Mesenchymal stem cell (in vitro differentiated cells and primary cell): ENCODE measurements at regions not wholly inside any gene's neighbourhood (a gene's known extent, or its start where the extent isn't known, plus 50 kb on each side); places are given as distances from the start of the nearest gene placed in this dataset.
"Not testable (repeated sequence)": the region's sequence is repeated elsewhere in the genome, so short reads cannot be mapped to it uniquely, and the experiment has no call there.

Experiments used
- DNase-seq: peaks from one replicate; pipeline ENCODE4 v3.0.0-alpha.2; 2013
- H2AFZ ChIP-seq: one replicate; pipeline ENCODE4 v1.6.1; 2013; ENCODE audit warnings: low read depth, mild to moderate bottlenecking, control low read depth, inconsistent platforms, low read length, moderate library complexity
- H2AK5ac ChIP-seq: 2 replicates; pipeline ENCODE4 v1.6.1; 2013; ENCODE audit warnings: low read length, moderate library complexity, mild to moderate bottlenecking, inconsistent platforms; ENCODE audit not compliant: severe bottlenecking
- H2BK120ac ChIP-seq: one replicate; pipeline ENCODE4 v1.6.1; 2013; ENCODE audit warnings: low read depth, mild to moderate bottlenecking, inconsistent platforms, low read length, moderate library complexity
- H2BK12ac ChIP-seq, 2 experiments: one replicate each; pipeline ENCODE4 v1.6.1; 2013; ENCODE audit warnings: inconsistent platforms in 2 of 2, low read length in 2 of 2, mild to moderate bottlenecking in 2 of 2, moderate library complexity in 2 of 2, control low read depth in 1 of 2
- H2BK15ac ChIP-seq: one replicate; pipeline ENCODE4 v1.6.1; 2013; ENCODE audit warnings: mild to moderate bottlenecking, low read depth, inconsistent platforms; ENCODE audit not compliant: poor library complexity, severe bottlenecking
- H2BK5ac ChIP-seq: 2 replicates; pipeline ENCODE4 v1.6.1; 2013; ENCODE audit warnings: low read depth, mild to moderate bottlenecking, low read length, control low read depth, inconsistent platforms; ENCODE audit not compliant: poor library complexity, severe bottlenecking
- H3K14ac ChIP-seq, 2 experiments: one replicate each; pipeline ENCODE4 v1.6.1; 2013; ENCODE audit warnings: inconsistent platforms in 2 of 2, low read length in 2 of 2, control low read depth in 1 of 2, mild to moderate bottlenecking in 1 of 2, moderate library complexity in 1 of 2
- H3K18ac ChIP-seq, 2 experiments: one replicate each; pipeline ENCODE4 v1.6.1; 2013; ENCODE audit warnings: inconsistent platforms in 2 of 2, low read length in 2 of 2, control low read depth in 1 of 2, low read depth in 1 of 2, mild to moderate bottlenecking in 1 of 2
- H3K23ac ChIP-seq, 2 experiments: one replicate each; pipeline ENCODE4 v1.6.1; 2013; ENCODE audit warnings: inconsistent platforms in 2 of 2, low read length in 2 of 2, mild to moderate bottlenecking in 2 of 2, moderate library complexity in 2 of 2, control low read depth in 1 of 2
- H3K27ac ChIP-seq: 2 replicates; pipeline ENCODE4 v1.5.1; 2013; ENCODE audit warnings: mild to moderate bottlenecking, moderate library complexity, low read length, control low read depth, inconsistent platforms; ENCODE audit not compliant: poor library complexity, severe bottlenecking
- H3K27me3 ChIP-seq, 2 experiments: 2 replicates each; pipeline versions ENCODE4 v1.6.1 to v1.7.0; 2013; ENCODE audit warnings: low read length in 2 of 2, mild to moderate bottlenecking in 2 of 2, moderate library complexity in 2 of 2, control low read depth in 1 of 2, inconsistent platforms in 1 of 2; ENCODE audit not compliant: control insufficient read depth in 1 of 2, insufficient read depth in 1 of 2
- H3K36me3 ChIP-seq, 2 experiments: 2 replicates each; pipeline versions ENCODE4 v1.6.1 to v1.7.0; 2013; ENCODE audit warnings: low read length in 2 of 2, control low read depth in 1 of 2, inconsistent platforms in 1 of 2, low read depth in 1 of 2, mild to moderate bottlenecking in 1 of 2; ENCODE audit not compliant: insufficient read depth in 2 of 2, control insufficient read depth in 1 of 2
- H3K4ac ChIP-seq, 2 experiments: one replicate each; pipeline ENCODE4 v1.6.1; 2013; ENCODE audit warnings: inconsistent platforms in 2 of 2, low read length in 2 of 2, mild to moderate bottlenecking in 2 of 2, moderate library complexity in 2 of 2, control low read depth in 1 of 2, low read depth in 1 of 2
- H3K4me1 ChIP-seq: 2 replicates; pipeline ENCODE4 v1.6.1; 2013; ENCODE audit warnings: low read depth, low read length, control low read depth; ENCODE audit not compliant: control insufficient read depth, insufficient read depth
- H3K4me2 ChIP-seq: 2 replicates; pipeline ENCODE4 v1.6.1; 2013; ENCODE audit warnings: low read length, mild to moderate bottlenecking, inconsistent platforms; ENCODE audit not compliant: poor library complexity, severe bottlenecking
- H3K4me3 ChIP-seq, 2 experiments: 2 replicates each; pipeline versions ENCODE4 v1.5.1 to v1.7.0; 2013; ENCODE audit warnings: low read length in 2 of 2, mild to moderate bottlenecking in 2 of 2, control low read depth in 1 of 2, low read depth in 1 of 2; ENCODE audit not compliant: insufficient read depth in 1 of 2
- H3K79me1 ChIP-seq: replicated peaks from 2 replicates; pipeline ENCODE4 v1.6.1; 2013; ENCODE audit warnings: mild to moderate bottlenecking, control low read depth, low read length, inconsistent platforms; ENCODE audit not compliant: poor library complexity, severe bottlenecking
- H3K9ac ChIP-seq: 2 replicates; pipeline ENCODE4 v1.7.0; 2013; ENCODE audit warnings: mild to moderate bottlenecking, low read length, moderate library complexity
- H3K9me3 ChIP-seq: 2 replicates; pipeline ENCODE4 v1.7.0; 2013; ENCODE audit warnings: mild to moderate bottlenecking, low read length; ENCODE audit not compliant: control insufficient read depth
- H4K8ac ChIP-seq: one replicate; pipeline ENCODE4 v1.6.1; 2013; ENCODE audit warnings: inconsistent platforms, mild to moderate bottlenecking, low read length, moderate library complexity
- H4K91ac ChIP-seq: one replicate; pipeline ENCODE4 v1.6.1; 2013; ENCODE audit warnings: mild to moderate bottlenecking, low read length, inconsistent platforms
- WGBS: methylation state at CpG from one replicate; pipeline ENCODE4 v1.1.7; 2013; ENCODE audit warnings: mixed read lengths; 5-methylcytosine and 5-hydroxymethylcytosine counted together

DNA sequence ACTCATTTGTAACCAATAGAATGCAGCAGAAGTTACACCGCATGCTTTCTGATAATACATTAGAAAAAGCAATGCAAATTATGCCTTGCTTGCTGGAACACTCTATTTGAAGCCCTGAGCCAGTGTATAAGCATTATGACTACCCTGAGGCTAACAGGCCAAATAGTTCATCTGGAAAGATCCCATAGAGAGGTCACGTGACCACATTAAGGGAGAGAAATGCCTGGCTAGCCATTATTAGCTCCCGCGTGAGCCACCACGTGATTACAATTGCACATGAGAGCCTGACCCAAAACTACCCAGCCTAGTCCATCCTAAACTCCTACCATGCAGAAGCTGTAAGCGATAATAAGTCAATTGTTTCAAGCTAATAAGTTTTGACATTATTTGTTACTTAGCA lies 472.9 kb upstream of the GALNTL6 start:
- Histone ChIP-seq H3K4me2 (no peak overlapping the region), H3K9me3 (peaks cover 7% of the 10 kb centered on the region), H2AFZ (no peak overlapping the region), H3K36me3 (no peaks in the 10 kb centered on the region), H3K4ac (no peak overlapping the region), H3K4me1 (no peaks in the 10 kb centered on the region), H2BK12ac (no peak overlapping the region), H3K14ac (no peak overlapping the region), H3K23ac (no peak overlapping the region), H4K8ac (no peak overlapping the region), H4K91ac (no peak overlapping the region), H2AK5ac (no peak overlapping the region), H3K27ac (no peak overlapping the region), H3K9ac (no peak overlapping the region), H3K27me3 (no peaks in the 10 kb centered on the region), H3K18ac (no peak overlapping the region), H2BK5ac (no peak overlapping the region), H3K79me1 (no peaks in the 10 kb centered on the region), H2BK15ac (no peak overlapping the region), H2BK120ac (no peak overlapping the region), H3K4me3 (no peak overlapping the region)
- 94% methylated on average over 5 of the region's 6 CpGs for WGBS
- DNase-seq, result no peak

GRCh38 chr4:171334549-171334948 lies 478.7 kb upstream of the GALNTL6 start:
- H2AFZ ChIP-seq, result no peak overlapping the region
- H3K4me1 ChIP-seq, result no peaks in the 10 kb centered on the region
- no peak overlapping the region for H3K18ac ChIP-seq
- no peaks in the 10 kb centered on the region for H3K27me3 ChIP-seq
- no peak overlapping the region for H2BK5ac ChIP-seq
- no peak overlapping the region for H4K8ac ChIP-seq
- no peak overlapping the region for H3K4ac ChIP-seq
- no peak overlapping the region for H4K91ac ChIP-seq
- H3K23ac ChIP-seq, result no peak overlapping the region
- no peak overlapping the region for H2AK5ac ChIP-seq
- no peak for DNase-seq
- no peak overlapping the region for H3K9ac ChIP-seq
- H2BK12ac ChIP-seq, result no peak overlapping the region
- 75% methylated on average over 4 of the region's 4 CpGs for whole genome bisulfite sequencing
- H2BK15ac ChIP-seq, result no peak overlapping the region
- peaks cover 36% of the 10 kb centered on the region for H3K9me3 ChIP-seq
- H3K27ac ChIP-seq, result no peak overlapping the region
- no peak overlapping the region for H2BK120ac ChIP-seq
- no peak overlapping the region for H3K4me2 ChIP-seq
- no peak overlapping the region for H3K14ac ChIP-seq
- no peaks in the 10 kb centered on the region for H3K79me1 ChIP-seq
- no peaks in the 10 kb centered on the region for H3K36me3 ChIP-seq
- no peak overlapping the region for H3K4me3 ChIP-seq

GRCh38 chr4:171308661-171309060 lies 504.5 kb upstream of the GALNTL6 start:
- no peak overlapping the region for H3K4me2 ChIP-seq
- no peak overlapping the region for H3K27ac ChIP-seq
- H2AFZ ChIP-seq, result no peak overlapping the region
- no peaks in the 10 kb centered on the region for H3K4me1 ChIP-seq
- no peak overlapping the region for H3K23ac ChIP-seq
- DNase-seq, result no peak
- H2BK15ac ChIP-seq, result no peak overlapping the region
- H3K4me3 ChIP-seq, result no peak overlapping the region
- no peaks in the 10 kb centered on the region for H3K79me1 ChIP-seq
- no peak overlapping the region for H4K91ac ChIP-seq
- H3K4ac ChIP-seq, result no peak overlapping the region
- no peak overlapping the region for H2BK12ac ChIP-seq
- no peaks in the 10 kb centered on the region for H3K36me3 ChIP-seq
- H2BK120ac ChIP-seq, result no peak overlapping the region
- H2BK5ac ChIP-seq, result no peak overlapping the region
- no peaks in the 10 kb centered on the region for H3K27me3 ChIP-seq
- no peak overlapping the region for H4K8ac ChIP-seq
- H2AK5ac ChIP-seq, result no peak overlapping the region
- H3K14ac ChIP-seq, result no peak overlapping the region
- no peak overlapping the region for H3K18ac ChIP-seq
- peaks cover 8% of the 10 kb centered on the region for H3K9me3 ChIP-seq
- H3K9ac ChIP-seq, result no peak overlapping the region

DNA sequence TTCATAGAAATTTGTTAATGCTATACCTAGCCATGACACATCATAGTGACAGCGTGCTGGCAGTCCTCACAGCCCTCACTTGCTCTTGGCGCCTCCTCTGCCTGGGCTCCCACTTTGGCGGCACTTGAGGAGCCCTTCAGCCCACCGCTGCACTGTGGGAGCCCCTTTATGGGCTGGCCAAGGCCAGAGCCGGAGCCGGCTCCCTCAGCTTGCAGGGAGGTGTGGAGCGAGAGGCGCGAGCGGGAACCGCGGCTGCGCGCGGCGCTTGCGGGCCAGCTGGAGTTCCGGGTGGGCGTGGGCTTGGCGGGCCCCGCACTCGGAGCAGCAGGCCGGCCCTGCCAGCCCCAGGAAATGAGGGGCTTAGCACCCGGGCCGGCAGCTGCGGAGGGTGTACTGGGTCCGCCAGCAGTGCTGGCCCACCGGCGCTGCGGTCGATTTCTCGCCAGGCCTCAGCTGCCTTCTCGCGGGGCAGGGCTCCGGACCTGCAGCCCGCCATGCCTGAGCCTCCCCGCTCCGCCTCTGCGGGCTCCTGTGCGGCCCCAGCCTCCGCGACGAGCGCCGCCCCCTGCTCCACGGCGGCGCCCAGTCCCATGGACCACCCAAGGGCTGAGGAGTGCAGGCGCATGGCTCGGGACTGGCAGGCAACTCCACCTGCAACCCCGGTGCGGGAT lies 515.0 kb upstream of the GALNTL6 start:
- 97% methylated on average over 51 of the region's 52 CpGs for WGBS
- H3K14ac ChIP-seq, H3K9ac ChIP-seq: not testable (repeated sequence)

More for the DNA sequence above, 515.0 kb upstream of the GALNTL6 start:
- not testable (repeated sequence) for H3K4me3 ChIP-seq, H2BK120ac ChIP-seq, H4K8ac ChIP-seq, H3K27ac ChIP-seq, H3K18ac ChIP-seq, H2AFZ ChIP-seq, DNase-seq, H2BK5ac ChIP-seq, H3K4me1 ChIP-seq, H2AK5ac ChIP-seq, H3K23ac ChIP-seq, H3K36me3 ChIP-seq, H2BK15ac ChIP-seq, H3K4ac ChIP-seq, H3K4me2 ChIP-seq, H3K9me3 ChIP-seq, H3K79me1 ChIP-seq, H3K27me3 ChIP-seq, H2BK12ac ChIP-seq, H4K91ac ChIP-seq
